GM23248 (cell line): ENCODE measurements at regions not wholly inside any gene's neighbourhood (a gene's known extent, or its start where the extent isn't known, plus 50 kb on each side); places are given as distances from the start of the nearest gene placed in this dataset.

Source experiments
- EZH2 ChIP-seq: fragments of 200-600 bp; sonication (generic); IDR thresholded peaks from 2 replicates; pipeline ENCODE4 v1.6.1; 2018; ENCODE audit warnings: antibody characterized with exemption, mild to moderate bottlenecking; ENCODE audit not compliant: insufficient read depth, poor library complexity, severe bottlenecking
- EZH2phosphoT487 ChIP-seq: fragments of 200-600 bp; sonication (generic); IDR thresholded peaks from 2 replicates; pipeline ENCODE4 v1.6.1; 2018; ENCODE audit warnings: antibody characterized with exemption, moderate library complexity, mild to moderate bottlenecking, low read depth; ENCODE audit not compliant: insufficient read depth

GRCh38 chr5:138637256-138637655 is 62.1 kb upstream of the HSPA9 start:
- no peak for TF ChIP-seq EZH2
- no peak for TF ChIP-seq EZH2phosphoT487
